ENCODE measurements at regions not wholly inside any gene's neighbourhood (a gene's known extent, or its start where the extent isn't known, plus 50 kb on each side); places are given as distances from the start of the nearest gene placed in this dataset.

DNA sequence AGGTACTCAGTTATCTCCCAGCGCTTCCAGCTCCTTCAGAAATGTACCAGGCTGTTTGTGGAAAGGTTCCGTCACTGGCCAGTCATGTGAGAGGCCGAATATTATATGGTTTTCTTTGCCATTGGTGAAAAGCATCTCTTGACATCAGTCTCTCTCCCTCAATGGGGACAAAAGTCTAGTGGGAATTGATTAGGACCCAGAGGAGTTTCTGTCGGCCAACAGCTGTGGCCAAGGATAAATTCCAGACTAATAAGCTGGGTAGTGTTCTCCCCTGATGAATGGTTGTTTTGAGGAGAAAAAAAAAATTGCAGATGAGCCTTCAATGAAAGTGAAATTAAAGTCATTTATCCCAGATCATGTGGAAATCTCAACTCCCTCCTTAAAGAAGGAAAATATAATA, 404.7 kb upstream of the THRB start:
- TF ChIP-seq, protein P1, sequence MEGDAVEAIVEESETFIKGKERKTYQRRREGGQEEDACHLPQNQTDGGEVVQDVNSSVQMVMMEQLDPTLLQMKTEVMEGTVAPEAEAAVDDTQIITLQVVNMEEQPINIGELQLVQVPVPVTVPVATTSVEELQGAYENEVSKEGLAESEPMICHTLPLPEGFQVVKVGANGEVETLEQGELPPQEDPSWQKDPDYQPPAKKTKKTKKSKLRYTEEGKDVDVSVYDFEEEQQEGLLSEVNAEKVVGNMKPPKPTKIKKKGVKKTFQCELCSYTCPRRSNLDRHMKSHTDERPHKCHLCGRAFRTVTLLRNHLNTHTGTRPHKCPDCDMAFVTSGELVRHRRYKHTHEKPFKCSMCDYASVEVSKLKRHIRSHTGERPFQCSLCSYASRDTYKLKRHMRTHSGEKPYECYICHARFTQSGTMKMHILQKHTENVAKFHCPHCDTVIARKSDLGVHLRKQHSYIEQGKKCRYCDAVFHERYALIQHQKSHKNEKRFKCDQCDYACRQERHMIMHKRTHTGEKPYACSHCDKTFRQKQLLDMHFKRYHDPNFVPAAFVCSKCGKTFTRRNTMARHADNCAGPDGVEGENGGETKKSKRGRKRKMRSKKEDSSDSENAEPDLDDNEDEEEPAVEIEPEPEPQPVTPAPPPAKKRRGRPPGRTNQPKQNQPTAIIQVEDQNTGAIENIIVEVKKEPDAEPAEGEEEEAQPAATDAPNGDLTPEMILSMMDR (IDR thresholded peaks at IDR 0.05; ENCODE audit: low read depth, low read length), result no peak
- DNase-seq (ENCODE audit: low read depth, low spot score), result no peak
- in situ Hi-C loops (cut with HindIII; ENCODE audit: low sequenced_read_pairs), result no loop called here
- no peak overlapping the region for H3K4me3 ChIP-seq (ENCODE audit: low read depth, low read length)

DNA sequence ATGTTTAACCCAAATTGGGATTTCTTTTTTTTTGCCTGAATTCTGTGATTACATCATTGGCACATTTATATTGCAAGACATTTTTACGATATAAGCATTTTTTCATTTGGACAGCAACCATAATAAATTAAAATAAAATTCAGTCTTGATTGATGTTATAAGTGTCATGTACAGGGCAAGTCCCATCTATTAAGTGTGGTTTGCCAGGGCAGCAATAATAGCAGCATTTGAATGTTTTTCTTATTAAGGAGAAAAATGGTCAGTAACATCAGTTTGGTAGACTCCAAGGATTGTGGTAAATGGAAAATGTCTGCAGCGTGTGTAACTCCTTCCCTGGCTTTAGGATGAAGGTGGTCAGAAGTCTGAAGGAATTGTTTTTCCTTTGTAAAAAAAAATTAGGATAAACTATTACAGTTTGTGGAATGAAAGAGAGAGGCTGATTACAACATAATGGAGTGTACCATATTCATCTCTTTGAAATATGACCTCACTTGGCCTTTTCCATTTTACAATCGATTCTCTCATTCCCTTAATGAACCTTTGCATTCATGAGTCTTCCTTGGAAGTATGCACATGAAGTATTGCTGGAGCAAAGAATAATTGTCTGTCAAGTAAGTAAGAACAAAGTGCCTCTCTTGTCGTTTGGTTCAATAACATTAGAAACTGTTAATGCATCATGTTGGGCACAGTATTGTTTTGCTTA, 405.4 kb upstream of the THRB start:
- no peak overlapping the region for H3K4me3 ChIP-seq (ENCODE audit: low read depth, low read length)
- TF ChIP-seq, protein P1 (IDR thresholded peaks at IDR 0.05; ENCODE audit: low read depth, low read length), result no peak
- in situ Hi-C loops (cut with HindIII; ENCODE audit: low sequenced_read_pairs), result no loop called here
- no peak for DNase-seq (ENCODE audit: low read depth, low spot score)

DNA sequence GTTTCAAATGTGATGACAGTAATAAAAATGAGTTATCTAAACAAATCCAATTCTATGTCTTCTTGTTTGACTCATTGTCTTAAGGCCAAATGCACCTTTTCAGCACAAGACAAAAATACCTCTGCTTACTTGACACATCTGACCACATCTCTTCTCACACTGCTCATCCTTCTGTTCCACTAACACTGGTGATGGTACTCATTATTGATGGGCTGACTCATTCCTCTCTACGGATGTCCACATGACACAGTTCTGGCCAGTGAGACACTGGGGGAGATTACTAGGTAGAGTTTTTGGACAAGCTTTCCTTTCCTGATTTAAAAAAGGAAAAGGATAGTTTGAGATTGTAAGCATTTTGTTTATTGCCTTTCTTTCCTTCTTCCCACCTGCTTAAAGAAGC, 410.6 kb upstream of the THRB start:
- no peak overlapping the region for H3K4me3 ChIP-seq (ENCODE audit: low read depth, low read length)
- DNase-seq (ENCODE audit: low read depth, low spot score), result no peak
- TF ChIP-seq, protein P1 (IDR thresholded peaks at IDR 0.05; ENCODE audit: low read depth, low read length), result no peak
- in situ Hi-C loops (cut with HindIII; ENCODE audit: low sequenced_read_pairs), result no loop called here

GRCh38 chr3:24907106-24907505, 412.5 kb upstream of the THRB start:
- in situ Hi-C loops (cut with HindIII; ENCODE audit: low sequenced_read_pairs), result no loop called here
- TF ChIP-seq, protein P1 (IDR thresholded peaks at IDR 0.05; ENCODE audit: low read depth, low read length), result no peak
- H3K4me3 ChIP-seq (ENCODE audit: low read depth, low read length), result no peak overlapping the region
- DNase-seq (ENCODE audit: low read depth, low spot score), result no peak

GRCh38 chr3:24911076-24911475, 416.4 kb upstream of the THRB start:
- H3K4me3 ChIP-seq (ENCODE audit: low read depth, low read length), result no peak overlapping the region
- in situ Hi-C loops (cut with HindIII; ENCODE audit: low sequenced_read_pairs), result no loop called here
- no peak for DNase-seq (ENCODE audit: low read depth, low spot score)
- TF ChIP-seq, protein P1 (IDR thresholded peaks at IDR 0.05; ENCODE audit: low read depth, low read length), result no peak

DNA sequence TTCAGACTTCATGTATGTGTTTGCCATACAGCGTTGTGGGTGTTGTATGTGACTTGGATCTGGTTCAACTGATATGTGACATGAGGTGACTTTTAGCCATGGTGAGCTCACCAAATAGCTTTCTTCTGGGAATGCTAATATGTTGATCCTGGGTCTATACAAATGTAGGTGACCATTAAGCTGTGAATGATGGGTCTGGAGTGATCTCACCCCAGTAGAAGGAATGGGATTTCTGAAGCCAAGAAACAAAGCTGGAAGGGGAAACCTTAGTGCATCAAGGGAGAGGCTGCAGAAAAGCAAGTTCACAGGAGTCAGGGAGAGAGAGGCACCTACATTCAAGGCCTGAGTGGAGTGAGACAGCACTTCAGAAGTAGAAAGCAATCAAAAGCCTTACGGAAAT, 421.0 kb upstream of the THRB start:
- H3K4me3 ChIP-seq (ENCODE audit: low read depth, low read length), result no peak overlapping the region
- TF ChIP-seq, protein P1 (IDR thresholded peaks at IDR 0.05; ENCODE audit: low read depth, low read length), result no peak
- in situ Hi-C loops (cut with HindIII; ENCODE audit: low sequenced_read_pairs), result no loop called here
- DNase-seq (ENCODE audit: low read depth, low spot score), result no peak

Measured in astrocyte of the spinal cord (primary cell).